Epidermal melanocyte (primary cell): ENCODE measurements at regions not wholly inside any gene's neighbourhood (a gene's known extent, or its start where the extent isn't known, plus 50 kb on each side); places are given as distances from the start of the nearest gene placed in this dataset.

Experiments
- DNase-seq: peaks from one replicate; pipeline ENCODE4 v3.0.0; 2011; ENCODE audit warnings: low spot score; ENCODE audit not compliant: insufficient read length

GRCh38 chr10:10910634-10911033, 107.0 kb upstream of the CELF2 start:
- DNase-seq: no peak

- DNase-seq: no peak
Measured at GRCh38 chr10:10911035-10911434, 106.6 kb upstream of the CELF2 start.

- DNase-seq: no peak
Measured at GRCh38 chr10:10911471-10911921, 106.2 kb upstream of the CELF2 start.

- no peak for DNase-seq
Measured at GRCh38 chr10:10914144-10914543, 103.5 kb upstream of the CELF2 start.

- DNase-seq: no peak
Measured at GRCh38 chr10:10915215-10915614, 102.5 kb upstream of the CELF2 start.

GRCh38 chr10:10917031-10917430, 100.6 kb upstream of the CELF2 start:
- no peak for DNase-seq

GRCh38 chr10:10919976-10920375, 97.7 kb upstream of the CELF2 start:
- no peak for DNase-seq

GRCh38 chr10:10921826-10922461, 95.7 kb upstream of the CELF2 start:
- no peak for DNase-seq

- no peak for DNase-seq
Measured at GRCh38 chr10:10923029-10923651, 94.5 kb upstream of the CELF2 start.

- DNase-seq: no peak
Measured at GRCh38 chr10:10925667-10926066, 92.0 kb upstream of the CELF2 start.

GRCh38 chr10:10927608-10928007, 90.1 kb upstream of the CELF2 start:
- no peak for DNase-seq

- DNase-seq: no peak
Measured at GRCh38 chr10:10930979-10931743, 86.5 kb upstream of the CELF2 start.

- DNase-seq: no peak
Measured at GRCh38 chr10:10935032-10935431, 82.6 kb upstream of the CELF2 start.

GRCh38 chr10:10938676-10939075, 79.0 kb upstream of the CELF2 start:
- DNase-seq: no peak

- DNase-seq: no peak
Measured at GRCh38 chr10:10941127-10941730, 76.4 kb upstream of the CELF2 start.

GRCh38 chr10:10942441-10942840, 75.2 kb upstream of the CELF2 start:
- DNase-seq: no peak

GRCh38 chr10:10946081-10946480, 71.6 kb upstream of the CELF2 start:
- DNase-seq: no peak

- DNase-seq: no peak
Measured at GRCh38 chr10:10946801-10947200, 70.9 kb upstream of the CELF2 start.

- DNase-seq: no peak
Measured at GRCh38 chr10:10951675-10952074, 66.0 kb upstream of the CELF2 start.

GRCh38 chr10:10952800-10953199, 64.9 kb upstream of the CELF2 start:
- DNase-seq: no peak

- DNase-seq: no peak
Measured at GRCh38 chr10:10956681-10957542, 60.8 kb upstream of the CELF2 start.
